PC-3 (cell line): ENCODE measurements at regions not wholly inside any gene's neighbourhood (a gene's known extent, or its start where the extent isn't known, plus 50 kb on each side); places are given as distances from the start of the nearest gene placed in this dataset.

Source experiments
- CTCF ChIP-seq: fragments of 300-600 bp; sonication (generic); conservative IDR thresholded peaks from 2 replicates; pipeline ENCODE4 v1.5.1; 2017; ENCODE audit warnings: antibody characterized with exemption, low read depth, mild to moderate bottlenecking, low read length
- EZH2 ChIP-seq: fragments of 300-600 bp; sonication (generic); IDR thresholded peaks from one replicate; pipeline ENCODE4 v1.6.1; 2017; ENCODE audit warnings: antibody characterized with exemption, mild to moderate bottlenecking, low read length; ENCODE audit not compliant: unreplicated experiment
- EZH2phosphoT487 ChIP-seq: fragments of 300-600 bp; sonication (generic); IDR thresholded peaks from 2 replicates; pipeline ENCODE4 v1.6.1; 2018; ENCODE audit warnings: mild to moderate bottlenecking, antibody characterized with exemption, low read length, borderline replicate concordance

- TF ChIP-seq CTCF (no peak), EZH2phosphoT487 (no peak), EZH2 (no peak)
Observed at GRCh38 chr6:142694054-142694453, 250.9 kb downstream of the HIVEP2 start.
